ENCODE measurements at regions not wholly inside any gene's neighbourhood (a gene's known extent, or its start where the extent isn't known, plus 50 kb on each side); places are given as distances from the start of the nearest gene placed in this dataset.
"Not testable (repeated sequence)": the region's sequence is repeated elsewhere in the genome, so short reads cannot be mapped to it uniquely, and the experiment has no call there.

GRCh38 chrY:5877617-5878016 is 368.4 kb upstream of the TSPY2 start:
- H3K9me3 ChIP-seq; POLR2A ChIA-PET; H3K4me2 ChIP-seq; CTCF ChIA-PET; H3K4me3 ChIP-seq; ATAC-seq; FAIRE-seq; DNase-seq (ENCODE audit: low read depth in 1 of 2, low spot score in 1 of 2); H3K4me1 ChIP-seq; H3K27ac ChIP-seq: not testable (repeated sequence)
- WGBS (ENCODE audit: missing lambda C conversion rate): no CpG with 5 or more reads among the region's 1 CpG

- H3K4me1 ChIP-seq; H3K4me2 ChIP-seq; FAIRE-seq; H3K27ac ChIP-seq; H3K4me3 ChIP-seq; POLR2A ChIA-PET; ATAC-seq; CTCF ChIA-PET; H3K9me3 ChIP-seq; DNase-seq (ENCODE audit: low read depth in 1 of 2, low spot score in 1 of 2): not testable (repeated sequence)
- 17% methylated on average over 1 of the region's 1 CpG for WGBS (ENCODE audit: missing lambda C conversion rate)
Measured at GRCh38 chrY:5890655-5891054, 355.4 kb upstream of the TSPY2 start.

- FAIRE-seq; H3K4me3 ChIP-seq; H3K4me2 ChIP-seq; CTCF ChIA-PET; H3K27ac ChIP-seq; POLR2A ChIA-PET; DNase-seq (ENCODE audit: low read depth in 1 of 2, low spot score in 1 of 2); ATAC-seq; H3K9me3 ChIP-seq; H3K4me1 ChIP-seq: not testable (repeated sequence)
Measured at GRCh38 chrY:5896688-5897087, 349.3 kb upstream of the TSPY2 start.

- H3K4me3 ChIP-seq; H3K4me2 ChIP-seq; H3K4me1 ChIP-seq; DNase-seq (ENCODE audit: low read depth in 1 of 2, low spot score in 1 of 2); H3K27ac ChIP-seq; POLR2A ChIA-PET; CTCF ChIA-PET; ATAC-seq; H3K9me3 ChIP-seq: not testable (repeated sequence)
- WGBS (ENCODE audit: missing lambda C conversion rate): 2% methylated on average over 4 of the region's 4 CpGs
- FAIRE-seq: peak; percentile 77
Measured at GRCh38 chrY:5908696-5909494, 337.1 kb upstream of the TSPY2 start.

GRCh38 chrY:5938442-5938841 is 307.6 kb upstream of the TSPY2 start:
- H3K9me3 ChIP-seq, H3K27ac ChIP-seq, H3K4me1 ChIP-seq, H3K4me3 ChIP-seq, H3K4me2 ChIP-seq, ATAC-seq, POLR2A ChIA-PET, FAIRE-seq, CTCF ChIA-PET: not testable (repeated sequence)
- WGBS (ENCODE audit: missing lambda C conversion rate): no CpG with 5 or more reads among the region's 21 CpGs
- DNase-seq (ENCODE audit: low read depth in 1 of 2, low spot score in 1 of 2): peak in 1 of 2 experiments; percentile 0

GRCh38 chrY:5946380-5947119 is 299.5 kb upstream of the TSPY2 start:
- 2% methylated on average over 4 of the region's 4 CpGs for WGBS (ENCODE audit: missing lambda C conversion rate)
- CTCF ChIA-PET; POLR2A ChIA-PET; H3K27ac ChIP-seq; H3K4me3 ChIP-seq; ATAC-seq; H3K9me3 ChIP-seq; DNase-seq (ENCODE audit: low read depth in 1 of 2, low spot score in 1 of 2); H3K4me2 ChIP-seq; FAIRE-seq; H3K4me1 ChIP-seq: not testable (repeated sequence)

GRCh38 chrY:5967019-5967418 is 279.0 kb upstream of the TSPY2 start:
- DNase-seq (ENCODE audit: low read depth in 1 of 2, low spot score in 1 of 2); H3K9me3 ChIP-seq; POLR2A ChIA-PET; ATAC-seq; H3K4me3 ChIP-seq; H3K27ac ChIP-seq; H3K4me2 ChIP-seq; H3K4me1 ChIP-seq; FAIRE-seq; CTCF ChIA-PET: not testable (repeated sequence)
- WGBS (ENCODE audit: missing lambda C conversion rate): 3% methylated on average over 3 of the region's 3 CpGs

- H3K4me2 ChIP-seq; DNase-seq (ENCODE audit: low read depth in 1 of 2, low spot score in 1 of 2); CTCF ChIA-PET; H3K27ac ChIP-seq; H3K4me1 ChIP-seq; POLR2A ChIA-PET; H3K4me3 ChIP-seq; H3K9me3 ChIP-seq; FAIRE-seq; ATAC-seq: not testable (repeated sequence)
- WGBS (ENCODE audit: missing lambda C conversion rate): 0% methylated on average over 1 of the region's 1 CpG
Measured at GRCh38 chrY:5990665-5991064, 255.4 kb upstream of the TSPY2 start.
